Stimulated activated CD4-positive, alpha-beta T cell treated with anti-CD3 and anti-CD28 coated beads, Interleukin-1b, Interleukin-23, amount 100 ng/mL, for 4 hours (primary cell): ENCODE measurements at regions not wholly inside any gene's neighbourhood (a gene's known extent, or its start where the extent isn't known, plus 50 kb on each side); places are given as distances from the start of the nearest gene placed in this dataset.
A peak's percentile ranks its signal among the peaks of the same experiment; 100 is the strongest.

ENCODE experiments used
- DNase-seq, 2 donors: peaks; one replicate each; pipeline ENCODE4 v3.0.0-alpha.2; 2020; ENCODE audit warnings: low read depth in 2 of 2

DNA sequence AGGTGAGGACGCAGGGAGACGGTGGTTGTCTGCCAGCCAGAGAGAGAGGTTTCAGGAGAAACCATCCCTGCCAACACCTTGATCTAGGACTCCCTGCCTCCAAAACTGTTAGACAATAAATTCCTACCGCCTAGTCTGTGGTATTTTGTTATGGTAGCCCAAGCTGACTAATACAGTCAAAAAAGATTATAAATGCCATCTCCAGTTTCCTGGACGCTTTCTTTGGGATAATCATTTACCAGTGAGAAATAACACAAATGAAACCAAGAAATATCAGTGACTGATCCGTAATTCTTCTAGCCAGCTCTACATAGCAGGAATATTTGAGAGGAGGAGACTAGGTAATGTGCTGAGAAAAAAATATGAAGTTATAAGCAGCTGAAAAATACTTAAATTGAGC is 707.8 kb upstream of the LMCD1 start:
- no peak for DNase-seq

DNA sequence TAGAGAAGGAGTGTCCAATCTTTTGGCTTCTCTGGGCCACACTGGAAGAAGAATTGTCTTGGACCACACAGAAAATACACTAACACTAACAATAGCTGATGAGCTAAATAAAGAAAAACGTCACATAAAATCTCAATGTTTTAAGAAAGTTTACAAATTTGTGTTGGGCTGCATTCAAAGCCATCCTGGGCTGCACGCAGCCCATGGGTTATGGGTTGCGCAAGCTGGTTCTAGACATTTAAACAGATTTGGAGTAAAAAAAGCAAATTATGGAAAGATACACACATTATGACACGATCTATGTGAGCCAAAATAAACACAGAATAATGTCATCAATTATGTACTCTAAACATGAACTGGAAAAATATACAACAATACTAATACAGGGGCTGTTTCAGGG is 703.3 kb upstream of the LMCD1 start:
- no peak for DNase-seq

- no peak for DNase-seq
These were observed 701.4 kb upstream of the LMCD1 start for GRCh38 chr3:7800006-7800780.

DNA sequence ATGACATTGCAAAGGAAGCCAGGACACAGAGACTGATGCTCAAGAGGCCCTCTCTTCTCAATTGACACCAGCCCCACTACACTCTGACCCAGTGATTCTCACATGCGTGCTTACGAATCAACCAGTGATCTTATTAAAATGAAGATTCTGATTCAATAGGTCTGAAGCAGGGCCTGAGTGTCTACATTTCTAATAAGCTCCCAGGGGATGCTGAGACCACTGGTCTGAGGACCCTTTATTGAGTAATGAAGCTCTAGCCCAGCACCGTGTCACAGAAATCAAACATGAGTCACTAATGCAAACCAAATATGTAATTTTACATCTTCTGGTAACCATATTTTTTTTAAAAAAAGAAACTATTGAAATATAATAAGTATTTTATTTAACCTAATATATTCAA is 689.1 kb upstream of the LMCD1 start:
- DNase-seq: no peak

DNA sequence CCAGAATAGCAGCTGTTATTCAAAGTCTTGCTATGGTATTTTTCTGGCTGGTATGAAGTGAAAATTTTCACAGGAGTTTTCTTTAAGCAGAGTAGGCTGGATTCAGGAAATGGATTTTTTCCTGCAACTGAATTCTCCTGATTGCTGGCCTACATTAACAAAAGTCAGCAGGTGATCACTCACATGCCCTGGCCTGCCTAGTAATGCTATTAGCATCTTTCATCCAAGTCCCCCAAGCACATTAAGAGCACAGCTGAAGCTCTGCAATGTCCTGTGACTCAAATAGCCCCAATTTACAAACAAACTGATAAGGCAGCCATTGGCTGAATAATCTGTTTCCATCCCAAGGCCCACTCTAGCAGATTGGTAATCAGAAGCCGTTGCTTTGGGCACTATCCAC is 688.3 kb upstream of the LMCD1 start:
- DNase-seq: no peak

- no peak for DNase-seq
These were observed 684.4 kb upstream of the LMCD1 start for GRCh38 chr3:7817239-7817638.

GRCh38 chr3:7820969-7821368 is 680.7 kb upstream of the LMCD1 start:
- DNase-seq: no peak

GRCh38 chr3:7821858-7822257 is 679.8 kb upstream of the LMCD1 start:
- DNase-seq: no peak

DNA sequence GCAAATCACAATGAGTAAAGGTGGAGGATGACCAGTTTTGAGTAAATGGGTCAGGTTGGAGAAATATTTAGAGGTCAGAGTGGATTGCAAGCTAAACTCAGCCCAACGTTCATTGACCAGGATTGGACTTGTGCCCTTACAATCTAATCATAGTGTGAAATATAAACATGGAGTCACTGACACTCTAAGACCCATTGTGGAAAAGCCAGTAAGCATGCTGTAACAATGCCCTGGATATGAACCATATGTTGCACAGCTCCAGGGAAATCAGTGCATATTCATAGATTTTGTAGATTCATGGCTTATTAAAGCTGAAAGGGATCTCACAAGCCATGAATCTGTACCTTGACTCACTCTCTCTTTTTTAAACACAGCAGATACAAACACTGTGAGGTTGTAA is 660.2 kb upstream of the LMCD1 start:
- DNase-seq: no peak

DNA sequence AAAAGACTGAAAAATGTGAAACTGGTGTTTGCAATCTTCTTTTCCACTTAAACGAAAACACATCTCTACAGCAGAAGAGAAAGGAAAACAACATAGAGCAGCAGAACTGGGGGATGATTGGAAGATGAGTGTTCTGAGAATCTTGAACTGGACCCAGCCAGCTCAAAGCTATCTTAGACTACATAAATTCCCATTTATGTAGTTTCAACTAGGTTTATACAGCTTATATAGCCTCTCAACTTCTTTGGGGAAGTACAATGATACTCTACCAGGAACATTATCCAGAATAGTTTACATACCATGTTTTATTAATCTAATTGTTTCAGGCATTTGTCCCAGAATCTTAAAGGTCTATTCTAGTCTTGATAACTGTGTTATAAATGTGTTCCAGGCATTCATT is 658.2 kb upstream of the LMCD1 start:
- DNase-seq: no peak

- DNase-seq: no peak
These were observed 654.6 kb upstream of the LMCD1 start for GRCh38 chr3:7847021-7847420.

DNA sequence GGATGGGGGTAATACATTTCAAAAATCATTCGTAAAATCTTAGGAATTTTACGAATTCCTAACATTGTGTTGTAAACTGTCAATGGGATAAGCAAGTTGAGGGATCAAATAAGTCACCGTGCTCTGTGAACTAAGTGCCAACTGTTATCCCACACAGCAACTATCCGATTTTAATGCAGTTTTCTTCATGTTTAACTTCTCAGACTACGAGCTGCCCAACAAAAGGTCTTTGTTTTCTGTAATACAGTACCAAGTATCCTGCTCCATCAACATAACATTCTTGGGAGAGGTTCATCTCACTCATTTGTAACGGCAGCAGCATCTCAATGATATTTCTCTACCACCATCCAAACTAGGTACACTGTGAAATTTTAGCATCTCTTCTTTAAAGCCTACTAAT is 654.1 kb upstream of the LMCD1 start:
- DNase-seq: no peak

DNA sequence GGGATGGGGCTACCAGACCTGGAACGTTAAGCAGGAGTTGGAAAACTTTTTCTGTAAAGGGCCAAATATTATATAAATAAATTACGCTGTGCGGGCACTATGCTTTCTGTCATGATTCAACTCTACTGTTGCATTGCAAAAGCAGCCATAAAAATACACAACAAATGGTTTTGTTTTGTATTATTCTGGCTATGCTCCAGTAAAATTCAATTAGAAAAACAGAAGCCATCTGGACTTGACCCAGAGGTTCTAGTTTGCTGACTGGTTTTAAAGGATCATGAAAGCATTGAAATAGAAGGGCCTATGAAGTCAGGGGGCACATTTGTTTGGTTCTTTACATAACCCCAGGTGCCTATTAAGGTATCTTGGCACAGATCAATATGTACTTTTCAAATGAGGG is 647.4 kb upstream of the LMCD1 start:
- DNase-seq: no peak

DNA sequence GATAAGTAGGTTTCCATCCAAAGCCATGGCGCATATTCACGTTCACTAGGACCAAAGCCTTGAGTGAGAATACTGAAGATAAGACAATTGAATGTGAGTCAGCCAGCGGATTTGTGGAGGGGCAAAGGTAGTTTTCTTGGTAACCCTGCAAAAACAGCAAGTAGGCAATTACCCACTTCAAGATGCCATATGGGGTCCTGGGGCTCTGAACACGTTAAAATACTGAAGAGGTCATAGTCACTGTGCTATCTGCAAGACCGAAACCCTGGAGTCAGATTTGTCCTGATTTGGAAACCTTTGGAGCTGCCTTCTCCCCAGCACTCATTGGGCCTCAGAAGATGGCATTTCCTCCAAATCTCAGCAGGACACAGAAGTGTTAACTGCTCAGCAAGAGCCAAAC is 646.9 kb upstream of the LMCD1 start:
- no peak for DNase-seq

GRCh38 chr3:7865611-7866010 is 636.0 kb upstream of the LMCD1 start:
- no peak for DNase-seq

DNA sequence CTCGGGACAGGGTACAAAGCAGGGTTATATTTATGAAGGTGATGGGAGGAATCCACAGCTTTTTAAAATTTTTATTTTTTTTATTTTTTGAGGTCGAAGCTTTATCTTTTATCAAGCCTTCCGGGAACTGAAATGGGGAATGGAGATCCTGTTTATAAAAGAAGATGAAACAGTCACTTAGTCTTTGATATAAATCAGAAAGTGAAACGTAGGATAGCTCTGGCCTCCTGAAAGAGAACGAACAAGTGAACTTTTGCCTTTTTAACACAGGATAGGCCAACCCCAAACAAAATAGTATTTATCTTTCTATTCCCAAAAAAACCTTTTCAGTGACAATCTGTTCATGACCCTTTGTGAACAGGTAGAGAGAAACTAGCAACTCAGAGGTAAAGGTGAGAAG is 634.0 kb upstream of the LMCD1 start:
- no peak for DNase-seq

DNA sequence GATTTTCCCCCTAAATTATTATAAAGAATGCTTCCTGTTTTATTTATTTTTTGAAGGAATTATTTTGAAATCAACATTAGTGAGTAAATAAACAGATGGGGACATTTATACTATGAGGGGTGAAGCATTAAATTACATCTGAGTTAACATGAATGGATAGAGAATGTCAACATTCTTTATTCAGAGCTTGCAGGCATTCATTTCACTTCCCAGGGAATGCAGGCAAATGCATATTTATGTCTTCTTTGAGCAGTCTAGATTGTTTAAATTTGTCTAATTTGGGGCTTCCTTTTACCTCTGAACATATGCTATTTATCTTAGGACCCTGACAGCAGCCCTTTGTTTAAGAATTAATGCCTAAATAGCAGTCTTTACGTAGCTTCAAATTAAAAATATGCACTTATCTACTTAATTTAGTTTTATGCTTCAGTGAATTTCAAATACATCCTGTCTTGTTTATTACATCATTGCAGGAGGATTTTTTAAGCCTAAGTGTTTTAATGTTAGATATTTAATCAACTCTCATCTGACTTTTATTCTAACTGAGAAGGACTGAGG is 630.5 kb upstream of the LMCD1 start:
- no peak for DNase-seq

DNA sequence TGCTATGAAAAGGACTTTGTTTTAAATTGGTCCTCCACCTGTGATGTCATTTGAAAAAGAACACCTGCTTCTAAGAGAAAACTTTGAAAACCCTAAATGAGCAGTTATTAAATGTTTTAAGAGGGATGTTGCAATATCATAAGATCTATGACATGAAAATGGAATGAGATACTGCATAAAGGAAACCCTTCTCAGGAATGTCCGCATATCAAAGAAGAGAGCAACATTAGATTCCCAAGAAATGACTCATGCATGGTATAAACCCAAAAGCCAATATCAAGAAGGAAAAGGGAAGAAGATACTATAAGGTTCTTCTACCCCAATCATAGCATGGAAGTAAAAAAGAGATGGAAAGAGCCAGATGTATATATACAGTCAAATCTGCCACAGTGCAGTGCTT is 627.5 kb upstream of the LMCD1 start:
- DNase-seq: no peak

DNA sequence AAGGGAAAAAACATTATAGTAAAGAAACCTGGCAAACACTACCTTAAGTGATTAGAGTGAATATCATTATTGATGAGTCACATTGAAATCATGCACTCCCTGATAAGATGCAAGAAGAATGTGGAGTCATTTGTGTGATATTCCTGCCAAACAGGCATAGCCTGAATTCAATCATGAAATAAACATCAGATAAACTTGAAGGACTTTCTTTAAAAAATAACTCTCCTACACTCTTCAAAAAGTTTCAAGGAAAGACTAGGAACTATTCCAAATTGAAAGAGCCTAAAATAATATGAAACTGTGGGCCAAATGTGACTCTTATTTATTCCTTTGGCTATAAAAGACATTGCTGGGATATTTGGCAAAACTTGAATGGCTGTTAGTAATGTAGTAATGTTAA is 625.7 kb upstream of the LMCD1 start:
- DNase-seq: no peak

DNA sequence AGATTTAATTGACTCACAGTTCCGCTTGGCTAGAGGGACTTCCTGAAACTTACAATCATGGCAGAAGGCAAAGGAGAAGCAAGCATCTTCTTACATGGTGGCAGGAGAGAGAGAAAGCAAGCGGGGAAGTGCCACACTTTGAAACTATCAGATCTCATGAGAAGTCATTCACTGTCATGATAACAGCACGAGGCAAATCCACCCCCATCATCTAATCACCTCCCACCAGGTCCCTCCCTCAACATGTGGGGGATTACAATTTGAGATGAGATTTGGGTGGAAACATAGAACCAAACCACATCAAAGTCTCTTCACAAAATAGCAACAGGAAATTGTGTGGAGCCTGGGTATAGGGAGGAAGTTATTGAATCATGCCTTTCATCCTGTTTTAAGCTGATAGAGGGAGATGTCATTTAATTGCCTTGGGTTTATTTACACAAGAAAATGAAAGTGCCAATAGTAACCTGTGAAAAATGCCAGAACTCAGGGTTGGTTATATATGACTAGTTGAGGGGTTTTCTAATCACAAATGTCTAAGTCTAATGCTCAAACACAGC is 624.8 kb upstream of the LMCD1 start:
- peak; percentile 11 to 31 for DNase-seq

DNA sequence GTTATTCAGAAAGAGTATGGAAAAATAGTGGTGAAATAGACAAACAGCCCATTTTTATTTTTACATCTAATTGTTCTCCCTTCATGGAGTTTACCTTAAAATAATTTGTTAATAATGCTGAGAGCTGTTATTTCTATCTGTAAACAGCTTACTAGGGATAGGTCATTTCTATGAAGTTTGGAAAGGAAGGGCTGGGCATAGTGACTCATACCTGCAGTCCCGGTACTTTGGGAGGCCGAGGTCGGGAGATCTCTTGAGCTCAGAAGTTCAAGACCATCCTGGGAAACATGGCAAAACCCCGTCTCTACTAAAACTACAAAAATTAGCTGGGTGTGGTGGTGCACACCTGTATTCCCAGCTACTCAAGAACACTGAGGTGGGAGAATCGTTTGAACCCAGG is 624.3 kb upstream of the LMCD1 start:
- DNase-seq: no peak

DNA sequence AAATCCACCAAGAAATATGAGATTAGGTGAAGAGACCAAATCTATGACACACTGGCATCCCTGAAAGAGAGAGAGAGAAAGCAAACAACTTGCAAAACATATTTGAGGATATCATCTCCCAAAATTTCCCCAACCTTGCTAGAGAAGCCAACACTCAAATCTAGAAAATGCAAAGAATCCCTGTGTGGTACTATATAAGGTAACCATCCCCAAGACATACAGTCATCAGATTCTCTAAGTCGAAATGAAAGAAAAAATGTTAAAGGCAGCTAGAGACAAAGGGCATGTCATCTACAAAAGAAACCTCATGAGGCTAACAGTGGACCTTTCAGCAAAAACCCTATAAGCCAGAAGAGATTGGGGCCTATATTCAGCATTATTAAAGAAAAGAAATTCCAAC is 622.1 kb upstream of the LMCD1 start:
- DNase-seq: no peak

GRCh38 chr3:7881946-7882345 is 619.7 kb upstream of the LMCD1 start:
- no peak for DNase-seq

- no peak for DNase-seq
These were observed 604.0 kb upstream of the LMCD1 start for GRCh38 chr3:7897655-7898054.
